Epithelial cell of esophagus (primary cell): ENCODE measurements at regions not wholly inside any gene's neighbourhood (a gene's known extent, or its start where the extent isn't known, plus 50 kb on each side); places are given as distances from the start of the nearest gene placed in this dataset.

ENCODE experiments used
- DNase-seq: peaks from one replicate; pipeline ENCODE4 v3.0.0; 2010; ENCODE audit warnings: low read depth
- H3K4me3 ChIP-seq: 2 replicates; pipeline ENCODE4 v1.5.1; 2011; ENCODE audit warnings: mild to moderate bottlenecking, low read length, control low read depth
- CTCF ChIP-seq: IDR thresholded peaks from 2 replicates; pipeline ENCODE4 v1.5.1; 2011; ENCODE audit warnings: low read depth, mild to moderate bottlenecking, low read length, control low read depth, inconsistent platforms; ENCODE audit not compliant: insufficient read depth; ENCODE audit errors: missing control alignments

- H3K4me3 ChIP-seq: no peak overlapping the region
- no peak for DNase-seq
- TF ChIP-seq CTCF: no peak
Measured at GRCh38 chr11:47899801-47900200, 51.7 kb upstream of the NUP160 start.
